ENCODE measurements at regions not wholly inside any gene's neighbourhood (a gene's known extent, or its start where the extent isn't known, plus 50 kb on each side); places are given as distances from the start of the nearest gene placed in this dataset.
"Not testable (repeated sequence)": the region's sequence is repeated elsewhere in the genome, so short reads cannot be mapped to it uniquely, and the experiment has no call there.

GRCh38 chr20:53676519-53676822, 82.8 kb upstream of the ZNF217 start:
- Histone ChIP-seq H3K4me2 (no peak overlapping the region), H3K27ac (no peak overlapping the region), H2AFZ (replicated peaks) (no peak overlapping the region), H3F3A (ENCODE audit: low read depth) (peaks cover 29% of the 10 kb centered on the region), H3K9me3 (ENCODE audit: low read depth) (no peaks in the 10 kb centered on the region), H3K4me3 (no peak overlapping the region), H3K36me3 (no peaks in the 10 kb centered on the region), H3K9ac (no peak overlapping the region), H3K79me2 (ENCODE audit: low read depth) (no peaks in the 10 kb centered on the region), H4K20me1 (ENCODE audit: low read depth) (no peaks in the 10 kb centered on the region), H3K4me1 (peaks cover 30% of the 10 kb centered on the region), H3K27me3 (no peaks in the 10 kb centered on the region)
- Mint-ChIP-seq H3K9me3 (peaks cover 2% of the 10 kb centered on the region), H3K4me3 (no peak overlapping the region), H3K36me3 (no peaks in the 10 kb centered on the region), H3K27me3 (ENCODE audit: insufficient read depth, low read depth) (peaks cover 2% of the 10 kb centered on the region), H3K4me1 (peaks cover 35% of the 10 kb centered on the region), H3K27ac (no peak overlapping the region)
- no peak for TF ChIP-seq EZH2 (IDR thresholded peaks at IDR 0.05)
- no peak for TF ChIP-seq EZH2phosphoT487 (IDR thresholded peaks at IDR 0.05)
- TF ChIP-seq, protein P1, sequence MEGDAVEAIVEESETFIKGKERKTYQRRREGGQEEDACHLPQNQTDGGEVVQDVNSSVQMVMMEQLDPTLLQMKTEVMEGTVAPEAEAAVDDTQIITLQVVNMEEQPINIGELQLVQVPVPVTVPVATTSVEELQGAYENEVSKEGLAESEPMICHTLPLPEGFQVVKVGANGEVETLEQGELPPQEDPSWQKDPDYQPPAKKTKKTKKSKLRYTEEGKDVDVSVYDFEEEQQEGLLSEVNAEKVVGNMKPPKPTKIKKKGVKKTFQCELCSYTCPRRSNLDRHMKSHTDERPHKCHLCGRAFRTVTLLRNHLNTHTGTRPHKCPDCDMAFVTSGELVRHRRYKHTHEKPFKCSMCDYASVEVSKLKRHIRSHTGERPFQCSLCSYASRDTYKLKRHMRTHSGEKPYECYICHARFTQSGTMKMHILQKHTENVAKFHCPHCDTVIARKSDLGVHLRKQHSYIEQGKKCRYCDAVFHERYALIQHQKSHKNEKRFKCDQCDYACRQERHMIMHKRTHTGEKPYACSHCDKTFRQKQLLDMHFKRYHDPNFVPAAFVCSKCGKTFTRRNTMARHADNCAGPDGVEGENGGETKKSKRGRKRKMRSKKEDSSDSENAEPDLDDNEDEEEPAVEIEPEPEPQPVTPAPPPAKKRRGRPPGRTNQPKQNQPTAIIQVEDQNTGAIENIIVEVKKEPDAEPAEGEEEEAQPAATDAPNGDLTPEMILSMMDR (IDR thresholded peaks at IDR 0.05): no peak
- no peak for DNase-seq (ENCODE audit: low spot score)

- Histone ChIP-seq H3K4me2 (no peak overlapping the region), H3K27me3 (no peaks in the 10 kb centered on the region), H3K4me3 (no peak overlapping the region), H3K9ac (no peak overlapping the region), H3K4me1 (peaks cover 7% of the 10 kb centered on the region), H2AFZ (replicated peaks) (no peak overlapping the region), H3F3A (ENCODE audit: low read depth) (peaks cover 12% of the 10 kb centered on the region), H4K20me1 (ENCODE audit: low read depth) (no peaks in the 10 kb centered on the region), H3K27ac (no peak overlapping the region), H3K79me2 (ENCODE audit: low read depth) (no peaks in the 10 kb centered on the region), H3K36me3 (no peaks in the 10 kb centered on the region), H3K9me3 (ENCODE audit: low read depth) (no peaks in the 10 kb centered on the region)
- H3K27ac Mint-ChIP-seq: no peak overlapping the region
- H3K27me3 Mint-ChIP-seq (ENCODE audit: insufficient read depth, low read depth): peaks cover 2% of the 10 kb centered on the region
- TF ChIP-seq, protein P1 (IDR thresholded peaks at IDR 0.05): no peak
- TF ChIP-seq EZH2phosphoT487 (IDR thresholded peaks at IDR 0.05) (no peak), EZH2 (IDR thresholded peaks at IDR 0.05) (no peak)
- H3K4me3 Mint-ChIP-seq: no peak overlapping the region
- H3K9me3 Mint-ChIP-seq: no peaks in the 10 kb centered on the region
- H3K4me1 Mint-ChIP-seq: peaks cover 14% of the 10 kb centered on the region
- DNase-seq (ENCODE audit: low spot score): no peak
- H3K36me3 Mint-ChIP-seq: no peaks in the 10 kb centered on the region
These were observed 79.0 kb upstream of the ZNF217 start for GRCh38 chr20:53672484-53673129.

DNA sequence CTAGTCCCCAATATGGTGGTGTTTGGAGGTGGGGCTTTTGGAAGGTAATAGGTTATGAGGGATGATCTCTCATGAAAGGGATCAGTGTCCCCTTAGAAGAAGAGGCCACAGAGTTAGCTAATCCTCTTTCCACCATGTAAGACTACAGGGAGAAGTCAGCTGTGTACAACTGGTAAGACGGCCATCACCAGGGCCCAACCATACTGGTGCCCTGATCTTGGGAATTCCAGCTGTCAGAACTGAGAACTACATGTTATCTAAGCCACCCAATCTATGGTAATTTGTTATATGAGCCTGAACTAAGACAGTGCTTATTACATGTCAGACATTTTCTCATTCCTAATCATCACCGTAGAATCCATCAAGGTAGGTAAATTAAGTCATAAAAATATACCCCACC, 77.7 kb upstream of the ZNF217 start:
- Mint-ChIP-seq H3K27ac (no peak overlapping the region), H3K4me1 (peaks cover 10% of the 10 kb centered on the region), H3K27me3 (ENCODE audit: insufficient read depth, low read depth) (peaks cover 2% of the 10 kb centered on the region), H3K9me3 (no peaks in the 10 kb centered on the region), H3K36me3 (no peaks in the 10 kb centered on the region), H3K4me3 (no peak overlapping the region)
- Histone ChIP-seq H3K9me3 (ENCODE audit: low read depth) (no peaks in the 10 kb centered on the region), H2AFZ (replicated peaks) (no peak overlapping the region), H3K27ac (no peak overlapping the region), H3K4me3 (no peak overlapping the region), H4K20me1 (ENCODE audit: low read depth) (no peaks in the 10 kb centered on the region), H3K79me2 (ENCODE audit: low read depth) (no peaks in the 10 kb centered on the region), H3K27me3 (no peaks in the 10 kb centered on the region), H3K4me1 (peaks cover 4% of the 10 kb centered on the region), H3F3A (ENCODE audit: low read depth) (peaks cover 12% of the 10 kb centered on the region), H3K36me3 (no peaks in the 10 kb centered on the region), H3K9ac (no peak overlapping the region), H3K4me2 (no peak overlapping the region)
- TF ChIP-seq EZH2phosphoT487 (IDR thresholded peaks at IDR 0.05) (no peak), EZH2 (IDR thresholded peaks at IDR 0.05) (no peak)
- TF ChIP-seq, protein P1 (IDR thresholded peaks at IDR 0.05): no peak
- no peak for DNase-seq (ENCODE audit: low spot score)

DNA sequence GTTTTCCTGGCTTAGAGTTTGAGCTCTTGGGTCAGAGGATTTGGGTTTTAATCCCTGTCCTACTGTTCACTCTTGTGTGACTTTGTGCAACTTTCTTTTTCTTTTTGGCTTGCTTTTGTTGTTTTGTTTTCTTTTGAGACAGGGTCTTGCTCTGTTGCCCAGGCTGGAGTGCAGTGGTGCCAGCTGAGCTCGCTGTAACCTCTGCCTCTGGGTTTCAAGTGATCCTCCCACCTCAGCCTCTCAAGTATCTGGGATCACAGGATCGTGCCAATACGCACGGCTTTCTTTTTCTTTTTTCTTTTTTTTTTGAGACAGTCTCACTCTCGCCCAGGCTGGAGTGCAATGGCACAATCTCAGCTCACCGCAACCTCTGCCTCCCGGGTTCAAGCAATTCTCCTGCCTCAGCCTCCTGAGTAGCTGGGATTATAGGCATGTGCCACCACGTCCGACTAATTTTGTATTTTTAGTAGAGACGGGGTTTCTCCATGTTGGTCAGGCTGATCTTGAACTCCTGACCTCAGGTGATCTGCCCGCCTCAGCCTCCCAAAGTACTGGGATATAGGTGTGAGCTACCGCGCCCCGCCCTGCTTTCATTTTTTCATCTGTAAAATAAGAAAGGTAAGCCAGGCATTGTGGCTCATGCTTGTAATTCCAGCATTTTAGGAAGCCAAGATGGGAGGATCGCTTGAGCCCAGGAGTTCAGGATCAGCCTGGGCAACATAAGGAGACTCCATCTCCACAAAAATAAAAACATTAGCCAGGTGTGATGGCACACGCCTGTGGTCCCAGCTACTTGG, 76.1 kb upstream of the ZNF217 start:
- peak; percentile 29 for DNase-seq (ENCODE audit: low spot score)
- H3K27ac Mint-ChIP-seq; H3K4me3 Mint-ChIP-seq; H3K4me2 ChIP-seq; H3K4me1 ChIP-seq; H3K9me3 ChIP-seq (ENCODE audit: low read depth); H3K79me2 ChIP-seq (ENCODE audit: low read depth); H3K9ac ChIP-seq; H3K36me3 ChIP-seq; H3K9me3 Mint-ChIP-seq; H3K27me3 Mint-ChIP-seq (ENCODE audit: insufficient read depth, low read depth); H3K27me3 ChIP-seq; H4K20me1 ChIP-seq (ENCODE audit: low read depth); H3K4me3 ChIP-seq; H3K36me3 Mint-ChIP-seq; H2AFZ ChIP-seq (replicated peaks): not testable (repeated sequence)
- Histone ChIP-seq H3K27ac (peak overlapping the region; percentile 30), H3F3A (ENCODE audit: low read depth) (peaks cover 12% of the 10 kb centered on the region)
- peaks cover 10% of the 10 kb centered on the region for H3K4me1 Mint-ChIP-seq

Measured in neural progenitor cell (in vitro differentiated cells).